ENCODE measurements at regions not wholly inside any gene's neighbourhood (a gene's known extent, or its start where the extent isn't known, plus 50 kb on each side); places are given as distances from the start of the nearest gene placed in this dataset.
"Not testable (repeated sequence)": the region's sequence is repeated elsewhere in the genome, so short reads cannot be mapped to it uniquely, and the experiment has no call there.

DNA sequence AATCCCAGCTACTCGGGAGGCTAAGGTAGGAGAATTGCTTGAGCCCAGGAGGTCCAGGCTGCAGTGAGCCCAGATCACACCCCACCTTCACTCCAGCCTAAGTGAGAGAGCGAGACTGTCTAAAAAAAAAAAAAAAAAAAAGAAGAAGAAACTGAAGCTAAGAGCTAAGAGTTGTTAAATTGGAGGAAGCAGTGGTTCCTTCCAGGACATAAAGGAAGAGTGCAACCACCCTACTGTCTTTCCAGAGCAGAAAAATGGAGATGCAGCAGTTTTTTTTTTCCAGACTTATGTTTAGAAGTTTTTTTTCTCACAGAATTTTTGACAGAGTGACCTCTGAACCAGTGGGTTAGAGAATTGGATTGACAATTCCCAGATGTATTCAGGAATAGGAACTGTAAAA lies 88.7 kb downstream of the HLX start:
- no peak overlapping the region for H3K27ac ChIP-seq
- no peak for TF ChIP-seq ZFX (IDR thresholded peaks at IDR 0.05)
- TF ChIP-seq, protein P1, sequence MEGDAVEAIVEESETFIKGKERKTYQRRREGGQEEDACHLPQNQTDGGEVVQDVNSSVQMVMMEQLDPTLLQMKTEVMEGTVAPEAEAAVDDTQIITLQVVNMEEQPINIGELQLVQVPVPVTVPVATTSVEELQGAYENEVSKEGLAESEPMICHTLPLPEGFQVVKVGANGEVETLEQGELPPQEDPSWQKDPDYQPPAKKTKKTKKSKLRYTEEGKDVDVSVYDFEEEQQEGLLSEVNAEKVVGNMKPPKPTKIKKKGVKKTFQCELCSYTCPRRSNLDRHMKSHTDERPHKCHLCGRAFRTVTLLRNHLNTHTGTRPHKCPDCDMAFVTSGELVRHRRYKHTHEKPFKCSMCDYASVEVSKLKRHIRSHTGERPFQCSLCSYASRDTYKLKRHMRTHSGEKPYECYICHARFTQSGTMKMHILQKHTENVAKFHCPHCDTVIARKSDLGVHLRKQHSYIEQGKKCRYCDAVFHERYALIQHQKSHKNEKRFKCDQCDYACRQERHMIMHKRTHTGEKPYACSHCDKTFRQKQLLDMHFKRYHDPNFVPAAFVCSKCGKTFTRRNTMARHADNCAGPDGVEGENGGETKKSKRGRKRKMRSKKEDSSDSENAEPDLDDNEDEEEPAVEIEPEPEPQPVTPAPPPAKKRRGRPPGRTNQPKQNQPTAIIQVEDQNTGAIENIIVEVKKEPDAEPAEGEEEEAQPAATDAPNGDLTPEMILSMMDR (conservative IDR thresholded peaks at IDR 0.05), result no peak

DNA sequence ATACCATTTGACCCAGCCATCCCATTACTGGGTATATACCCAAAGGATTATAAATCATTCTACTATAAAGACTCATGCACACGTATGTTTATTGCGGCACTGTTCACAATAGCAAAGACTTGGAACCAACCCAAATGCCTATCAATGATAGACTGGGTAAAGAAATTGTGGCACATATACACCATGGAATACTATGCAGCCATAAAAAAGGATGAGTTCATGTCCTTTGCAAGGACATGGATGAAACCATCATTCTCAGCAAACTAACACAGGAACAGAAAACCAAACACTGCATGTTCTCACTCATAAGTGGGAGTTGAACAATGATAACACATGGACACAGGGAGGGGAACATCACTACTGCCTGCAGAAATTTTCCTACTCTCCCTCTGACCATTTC lies 90.0 kb downstream of the HLX start:
- not testable (repeated sequence) for H3K27ac ChIP-seq

DNA sequence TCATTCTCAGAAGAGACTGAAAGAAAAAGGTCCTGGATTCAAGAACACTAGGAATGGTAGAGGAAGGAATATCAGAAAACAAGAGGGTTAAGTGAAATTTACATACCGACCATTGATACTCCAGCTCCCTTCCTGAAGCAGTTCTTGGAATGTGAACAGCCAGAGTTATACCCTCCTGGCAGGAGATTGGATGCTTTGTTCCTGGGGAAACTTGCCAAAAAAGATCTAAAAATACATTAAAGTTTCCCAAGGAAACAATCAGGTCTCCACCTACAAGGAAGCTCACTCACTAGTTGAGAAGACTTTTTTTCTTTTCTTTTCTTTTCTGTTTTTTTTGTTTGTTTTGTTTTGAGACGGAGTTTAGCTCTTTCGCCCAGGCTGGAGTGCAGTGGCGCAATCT lies 91.1 kb downstream of the HLX start:
- TF ChIP-seq, protein P1 (conservative IDR thresholded peaks at IDR 0.05), result no peak
- TF ChIP-seq ZFX (IDR thresholded peaks at IDR 0.05), result no peak

DNA sequence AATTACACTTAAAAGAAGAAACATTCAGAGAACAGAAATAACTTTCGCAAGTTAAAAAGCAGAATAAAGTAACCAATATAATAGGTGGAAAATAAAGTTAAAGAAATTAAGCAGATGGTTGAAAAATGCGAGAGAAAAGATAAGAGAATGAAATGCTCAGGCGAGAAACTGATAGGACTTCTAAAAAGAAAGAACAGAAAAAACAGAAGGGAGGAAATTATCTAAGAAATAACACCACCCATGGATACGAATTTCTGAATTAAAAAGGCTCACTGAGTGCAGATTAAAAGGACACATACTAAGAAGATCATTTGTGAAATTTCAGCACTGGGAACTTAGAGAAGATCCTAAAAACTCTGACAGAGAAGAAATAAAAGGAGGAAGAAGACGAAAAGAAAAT lies 92.0 kb downstream of the HLX start:
- TF ChIP-seq, protein P1 (conservative IDR thresholded peaks at IDR 0.05), result no peak
- TF ChIP-seq ZFX (IDR thresholded peaks at IDR 0.05), result no peak
- H3K27ac ChIP-seq, result no peak overlapping the region

More for the DNA sequence above, 91.1 kb downstream of the HLX start:
- no peak overlapping the region for H3K27ac ChIP-seq

DNA sequence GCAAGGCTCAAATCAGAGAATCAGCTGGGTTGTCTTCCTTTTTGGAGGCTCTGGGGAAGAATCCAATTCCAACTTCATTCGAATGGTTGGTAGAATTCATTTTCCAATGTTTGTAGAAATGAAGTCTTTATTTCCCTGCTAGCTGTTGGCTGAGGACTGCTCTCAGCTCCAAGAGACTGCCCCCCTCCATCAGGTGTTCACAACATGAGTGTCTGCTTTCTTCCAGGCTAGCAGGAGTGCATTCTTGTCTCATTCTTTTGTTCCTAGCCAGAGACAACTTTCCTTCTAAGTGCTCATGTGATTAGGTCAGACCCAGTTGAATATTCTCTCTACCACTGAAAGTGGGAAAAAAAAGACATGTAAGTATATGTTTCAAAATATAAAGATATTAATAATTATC lies 95.2 kb downstream of the HLX start:
- no peak overlapping the region for H3K27ac ChIP-seq
- TF ChIP-seq ZFX (IDR thresholded peaks at IDR 0.05), result no peak
- TF ChIP-seq, protein P1 (conservative IDR thresholded peaks at IDR 0.05), result no peak

DNA sequence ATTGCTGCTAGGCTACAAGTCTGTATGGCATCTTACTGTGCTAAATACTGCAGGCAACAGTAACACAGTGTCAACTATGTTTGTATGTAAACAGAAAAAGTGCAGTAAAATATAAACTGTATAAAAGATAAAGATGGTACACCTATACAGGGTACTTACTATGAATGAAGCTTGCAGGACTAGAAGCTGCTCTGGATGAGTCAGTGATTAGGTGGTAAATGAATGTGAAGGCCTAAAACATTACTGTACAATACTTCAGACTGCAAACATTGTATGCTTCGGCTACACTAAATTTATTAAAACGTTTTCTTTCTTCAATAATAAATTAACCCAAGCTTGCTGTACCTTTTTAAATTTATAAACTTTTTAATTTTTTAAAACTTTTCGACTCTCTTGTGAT lies 97.1 kb downstream of the HLX start:
- no peak overlapping the region for H3K27ac ChIP-seq
- TF ChIP-seq, protein P1 (conservative IDR thresholded peaks at IDR 0.05), result no peak
- TF ChIP-seq ZFX (IDR thresholded peaks at IDR 0.05), result no peak

DNA sequence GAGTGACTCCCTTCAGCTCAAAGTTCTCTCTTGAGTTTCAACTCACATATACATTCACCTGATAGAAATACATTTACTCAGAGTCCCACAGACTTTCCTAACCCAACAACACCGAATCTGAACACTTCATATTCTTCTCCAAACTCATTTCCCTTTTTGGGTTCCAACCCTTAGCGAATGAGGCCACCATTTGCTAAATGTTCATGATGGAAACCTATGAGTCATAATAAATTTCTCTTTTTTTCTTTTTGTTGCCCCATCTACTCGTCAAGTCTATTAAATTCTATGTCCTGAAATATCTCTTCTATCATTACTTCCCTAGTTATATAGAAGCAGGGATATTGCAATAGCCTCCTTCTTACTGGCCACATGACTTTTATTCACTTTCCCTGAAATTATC lies 100.1 kb downstream of the HLX start:
- TF ChIP-seq, protein P1 (conservative IDR thresholded peaks at IDR 0.05), result no peak
- TF ChIP-seq ZFX (IDR thresholded peaks at IDR 0.05), result no peak
- no peak overlapping the region for H3K27ac ChIP-seq

DNA sequence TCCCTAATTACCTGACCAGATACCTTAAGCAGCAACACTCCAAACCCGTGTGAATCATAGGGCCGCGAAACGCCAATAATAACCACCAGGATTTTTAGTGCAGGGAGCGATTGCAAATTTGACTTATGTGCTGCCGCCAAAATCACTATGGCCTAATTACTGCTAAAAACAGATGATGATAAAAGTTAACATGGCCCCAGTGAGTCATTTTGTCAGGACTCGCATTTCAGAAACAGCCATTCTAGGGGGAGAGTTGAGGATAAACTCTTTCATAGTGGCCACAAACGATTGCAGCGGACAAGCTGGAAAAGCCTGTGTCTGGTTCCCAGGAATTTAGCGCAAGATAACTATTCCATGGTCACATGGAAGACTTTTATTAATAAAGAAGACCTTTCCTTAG lies 103.4 kb downstream of the HLX start:
- H3K27ac ChIP-seq, result no peak overlapping the region
- TF ChIP-seq ZFX (IDR thresholded peaks at IDR 0.05), result no peak
- TF ChIP-seq, protein P1 (conservative IDR thresholded peaks at IDR 0.05), result no peak
